HG02610 (cell line): ENCODE measurements at regions not wholly inside any gene's neighbourhood (a gene's known extent, or its start where the extent isn't known, plus 50 kb on each side); places are given as distances from the start of the nearest gene placed in this dataset.
A peak's percentile ranks its signal among the peaks of the same experiment; 100 is the strongest.

Experiments used
- ATAC-seq: cut with Tn5 transposase; IDR thresholded peaks from one replicate; pipeline ENCODE4 v1.9.1; 2021; ENCODE audit warnings: mild to moderate bottlenecking, moderate library complexity; ENCODE audit not compliant: unreplicated experiment

- peak; percentile 66 for ATAC-seq
Observed at GRCh38 chr5:82351754-82352145, 73.6 kb upstream of the RPS23 start.

GRCh38 chr5:82351297-82351696, 73.1 kb upstream of the RPS23 start:
- no peak for ATAC-seq

- no peak for ATAC-seq
Observed at GRCh38 chr5:82349652-82350051, 71.5 kb upstream of the RPS23 start.

DNA sequence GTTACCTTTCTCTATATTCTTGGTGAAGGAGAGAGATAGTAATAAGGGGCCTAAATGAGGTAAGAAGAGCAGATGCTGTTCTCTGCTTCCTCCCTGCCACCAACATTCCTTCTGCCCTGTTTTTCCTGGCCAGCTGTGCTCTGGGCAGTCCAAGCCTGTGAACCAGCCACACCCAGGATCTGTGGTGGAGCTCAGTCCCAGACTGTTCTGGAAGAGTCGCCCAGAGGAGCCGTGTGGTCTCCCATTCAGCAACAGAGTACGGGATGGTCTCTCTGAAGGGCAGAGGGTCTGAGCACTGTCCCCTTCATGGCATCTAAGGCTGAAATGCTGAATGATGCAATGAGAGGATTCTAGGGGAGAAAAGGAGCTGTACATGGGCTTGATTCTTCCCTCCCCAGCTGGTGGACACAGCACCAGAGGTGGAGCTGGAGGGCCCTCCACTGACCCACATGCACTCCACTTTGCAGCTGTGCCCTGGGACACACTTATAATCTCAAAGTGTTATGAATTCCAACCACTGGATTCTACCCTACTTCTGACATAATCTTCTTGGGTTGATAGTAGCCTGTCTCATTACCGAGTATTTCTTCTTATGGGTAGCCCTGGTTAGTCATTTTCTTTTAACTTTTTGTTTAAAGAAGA, 70.8 kb upstream of the RPS23 start:
- no peak for ATAC-seq

GRCh38 chr5:82347201-82347865, 69.2 kb upstream of the RPS23 start:
- ATAC-seq, result no peak

DNA sequence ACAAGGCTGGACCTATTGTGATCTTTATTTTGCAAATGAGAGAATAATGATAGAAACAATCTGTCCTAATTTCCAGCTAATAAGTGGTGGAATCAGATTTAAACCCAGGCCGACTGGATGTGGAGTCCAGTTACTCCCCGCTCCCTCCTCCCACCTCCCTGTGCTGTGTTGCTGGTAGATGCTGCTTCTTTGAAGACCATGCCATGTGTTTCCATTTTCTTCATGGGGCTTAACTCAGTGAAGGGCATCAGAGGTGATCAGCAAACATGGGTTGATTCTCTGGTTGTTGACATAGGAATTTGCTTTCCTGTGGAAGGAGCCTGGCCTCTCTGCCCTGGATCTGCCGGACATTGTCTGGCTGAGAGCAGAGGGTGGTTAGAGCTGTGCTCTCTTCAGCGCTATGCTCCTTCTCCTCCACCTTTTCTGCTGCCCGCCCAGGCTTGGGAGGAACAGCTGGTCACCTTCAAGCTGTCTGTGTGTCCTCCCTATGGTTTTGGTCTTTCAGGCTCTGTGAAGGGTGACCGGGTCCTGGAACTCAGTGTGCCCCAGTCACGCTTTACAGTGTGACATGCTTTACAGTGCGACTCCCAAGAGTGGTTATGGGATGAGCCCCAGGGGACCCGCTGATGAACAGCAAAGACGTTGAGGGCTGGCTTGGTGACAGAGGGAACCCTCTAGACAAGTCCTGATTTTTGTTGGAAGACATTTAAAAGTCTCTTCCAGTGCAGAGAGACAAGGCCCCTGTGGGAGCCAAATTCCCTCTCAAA, 68.4 kb upstream of the RPS23 start:
- no peak for ATAC-seq

DNA sequence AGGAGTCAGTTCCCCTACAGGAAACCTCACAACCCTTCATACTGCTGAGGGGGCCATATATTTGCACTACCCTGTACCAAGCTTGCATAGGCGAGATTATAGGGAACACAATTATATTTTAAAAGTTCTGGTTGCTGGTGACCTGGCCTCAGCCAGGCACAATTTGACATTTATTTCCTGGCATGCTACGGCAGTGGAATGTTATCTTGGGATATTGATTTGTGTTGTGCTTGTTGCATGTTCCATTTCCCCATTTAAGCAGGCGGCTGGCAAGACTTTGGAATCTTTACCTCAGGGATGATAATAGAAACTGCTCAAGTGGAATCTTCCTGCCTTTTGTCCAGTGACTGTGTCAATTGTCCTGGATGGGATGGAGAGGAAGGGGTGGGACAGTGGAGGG, 67.0 kb upstream of the RPS23 start:
- no peak for ATAC-seq

DNA sequence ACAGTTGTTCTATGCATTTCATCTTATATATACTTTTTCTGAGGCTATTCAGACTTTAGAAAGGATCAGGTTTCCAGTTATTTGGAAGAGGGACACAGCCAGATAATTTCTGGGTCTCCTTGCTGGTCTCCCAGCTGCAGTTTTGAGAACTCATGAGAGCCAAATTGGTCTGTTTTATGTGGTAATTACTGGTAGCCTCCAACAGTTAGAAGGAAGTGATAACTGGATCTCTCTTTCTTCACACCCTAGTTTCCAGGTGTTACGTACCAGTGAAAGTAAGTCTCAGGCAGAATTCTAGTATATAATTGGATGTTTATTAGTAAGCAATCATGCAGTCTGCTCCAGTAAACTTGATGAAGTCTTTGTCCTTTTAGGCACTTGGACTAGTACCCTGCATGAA, 63.2 kb upstream of the RPS23 start:
- no peak for ATAC-seq

- ATAC-seq, result no peak
Observed at GRCh38 chr5:82340799-82341198, 62.6 kb upstream of the RPS23 start.

- ATAC-seq, result no peak
Observed at GRCh38 chr5:82339792-82340191, 61.6 kb upstream of the RPS23 start.

DNA sequence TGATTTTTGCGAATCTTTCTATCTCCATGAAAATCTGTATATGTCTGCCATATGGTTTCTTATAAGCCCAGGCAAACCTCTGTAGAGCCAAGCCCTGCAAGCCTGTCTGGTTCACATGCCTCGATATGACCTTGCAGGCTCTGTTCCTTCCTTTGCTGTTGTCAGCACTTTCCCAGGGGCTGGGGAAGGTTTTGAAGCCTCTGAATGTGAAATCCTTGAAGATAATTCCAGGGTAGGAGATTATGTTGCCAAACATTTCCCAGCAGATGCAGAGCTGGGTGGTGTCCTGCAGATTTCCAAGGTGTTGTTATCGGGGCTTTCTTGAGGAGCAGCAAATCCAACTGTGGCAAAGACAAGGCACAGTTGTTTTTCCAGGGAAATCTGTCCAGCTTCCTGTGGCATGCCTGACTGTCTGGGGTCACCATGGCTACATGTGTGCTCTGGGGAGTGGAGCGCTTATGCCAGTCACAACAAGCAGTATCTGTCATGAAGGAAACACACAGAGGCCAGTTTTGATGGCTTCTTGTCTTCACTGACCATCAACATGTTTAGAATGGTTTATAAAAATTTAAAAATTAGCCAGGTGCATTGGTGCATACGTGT, 60.7 kb upstream of the RPS23 start:
- no peak for ATAC-seq

DNA sequence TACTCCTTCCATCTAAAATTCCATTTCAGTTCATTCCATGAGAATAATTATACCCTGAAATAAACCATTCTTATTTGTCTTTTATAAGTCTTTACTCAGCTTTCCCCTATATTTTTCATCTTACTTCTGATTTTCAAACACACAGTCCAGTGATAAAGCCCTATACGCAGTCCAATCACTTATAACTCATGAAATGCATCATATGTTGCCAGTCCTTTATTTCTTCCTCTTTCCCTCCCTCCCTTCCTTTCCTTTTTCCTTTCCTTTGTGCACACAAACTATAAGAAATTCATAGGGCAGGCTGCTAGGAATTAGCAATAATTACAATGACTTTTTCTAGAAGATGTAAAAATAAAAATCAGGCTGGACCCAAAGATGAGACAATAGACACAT, 58.8 kb upstream of the RPS23 start:
- no peak for ATAC-seq

- ATAC-seq, result no peak
Observed at GRCh38 chr5:82336226-82336958, 58.2 kb upstream of the RPS23 start.

DNA sequence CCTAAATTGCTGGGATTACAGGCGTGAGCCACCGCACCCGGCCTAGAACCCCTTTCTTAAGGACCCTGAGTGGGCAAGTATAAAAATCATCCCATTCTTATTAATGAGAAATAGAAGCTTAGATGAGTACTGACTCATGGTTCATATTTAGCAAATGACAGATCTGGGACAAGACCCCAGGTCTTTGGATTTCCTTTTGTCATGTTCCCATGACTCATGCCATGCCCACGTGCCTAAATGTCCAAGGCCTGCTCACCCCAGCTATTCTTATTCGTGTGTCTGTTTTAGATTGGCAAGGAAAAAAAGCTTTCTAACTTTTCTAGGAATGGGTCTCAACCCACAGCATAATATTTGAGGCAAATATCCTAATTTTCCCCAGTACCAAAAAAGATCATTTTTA, 57.7 kb upstream of the RPS23 start:
- ATAC-seq, result no peak

DNA sequence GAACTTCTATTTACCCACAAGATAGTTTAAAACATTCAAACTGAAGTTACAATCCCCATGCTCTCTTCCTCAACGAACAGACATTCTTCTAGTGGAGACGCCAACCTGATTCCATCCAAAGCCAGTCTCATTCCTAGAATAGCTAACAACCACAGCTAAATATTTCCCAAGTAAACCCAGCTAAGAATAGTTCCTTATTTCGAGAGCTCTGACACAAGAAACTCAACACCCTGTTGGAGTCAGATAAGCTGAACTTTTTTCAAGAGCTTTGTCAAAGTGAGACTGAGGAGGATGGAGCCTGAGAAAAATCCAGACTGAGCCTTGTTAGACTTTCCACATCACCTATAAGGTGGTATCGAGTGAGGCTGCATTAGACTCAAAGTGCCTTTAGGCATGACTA, 56.7 kb upstream of the RPS23 start:
- ATAC-seq, result no peak

GRCh38 chr5:82334085-82334692, 56.0 kb upstream of the RPS23 start:
- no peak for ATAC-seq

GRCh38 chr5:82332886-82333615, 54.9 kb upstream of the RPS23 start:
- no peak for ATAC-seq

DNA sequence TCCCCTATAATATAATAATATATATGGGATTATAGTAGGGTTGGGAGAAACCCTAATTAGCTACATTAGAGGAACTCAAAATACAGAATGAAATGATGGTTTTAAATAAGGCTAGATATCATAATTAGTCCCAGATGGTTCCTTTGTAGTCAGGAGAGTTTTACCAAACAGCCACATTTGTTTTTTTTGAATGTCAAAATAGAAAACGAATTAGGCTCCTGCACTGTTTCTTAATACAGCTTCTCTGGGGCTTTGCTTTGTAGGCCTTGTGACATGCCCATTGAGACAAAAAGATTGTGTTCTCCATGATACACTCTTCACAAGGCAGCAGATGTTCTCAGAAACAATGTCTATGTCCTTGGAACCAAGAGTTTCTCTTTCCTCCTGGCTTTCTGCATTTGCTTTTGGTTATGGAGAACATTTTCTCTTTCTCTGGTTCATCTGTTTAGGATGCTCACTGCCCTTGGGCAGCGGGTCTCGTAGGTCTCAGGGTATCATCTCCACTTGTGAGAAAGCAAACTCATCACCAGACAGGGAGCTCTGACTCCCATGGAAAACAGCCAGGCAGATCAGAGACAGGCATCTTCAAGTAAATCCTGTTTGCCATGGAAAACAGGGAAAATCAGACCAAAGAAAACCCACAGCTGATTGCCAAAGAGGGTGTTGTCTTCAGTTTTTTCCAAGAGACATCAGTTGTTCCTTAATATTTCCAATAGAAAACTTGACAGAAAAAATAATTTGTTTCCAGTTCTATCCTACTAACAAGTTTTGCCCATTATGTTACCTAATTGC, 54.1 kb upstream of the RPS23 start:
- ATAC-seq, result no peak

GRCh38 chr5:82331557-82331956, 53.4 kb upstream of the RPS23 start:
- no peak for ATAC-seq
